RCC 7860 (cell line): ENCODE measurements at regions not wholly inside any gene's neighbourhood (a gene's known extent, or its start where the extent isn't known, plus 50 kb on each side); places are given as distances from the start of the nearest gene placed in this dataset.

Experiments used
- DNase-seq: peaks from one replicate; pipeline ENCODE4 v3.0.0-alpha.2; 2015; ENCODE audit warnings: low spot score
- FAIRE-seq: peaks from 2 replicates; lab custom pipeline; 2012; peaks lifted over from hg19 to GRCh38; lab: Jason Lieb, UNC

DNA sequence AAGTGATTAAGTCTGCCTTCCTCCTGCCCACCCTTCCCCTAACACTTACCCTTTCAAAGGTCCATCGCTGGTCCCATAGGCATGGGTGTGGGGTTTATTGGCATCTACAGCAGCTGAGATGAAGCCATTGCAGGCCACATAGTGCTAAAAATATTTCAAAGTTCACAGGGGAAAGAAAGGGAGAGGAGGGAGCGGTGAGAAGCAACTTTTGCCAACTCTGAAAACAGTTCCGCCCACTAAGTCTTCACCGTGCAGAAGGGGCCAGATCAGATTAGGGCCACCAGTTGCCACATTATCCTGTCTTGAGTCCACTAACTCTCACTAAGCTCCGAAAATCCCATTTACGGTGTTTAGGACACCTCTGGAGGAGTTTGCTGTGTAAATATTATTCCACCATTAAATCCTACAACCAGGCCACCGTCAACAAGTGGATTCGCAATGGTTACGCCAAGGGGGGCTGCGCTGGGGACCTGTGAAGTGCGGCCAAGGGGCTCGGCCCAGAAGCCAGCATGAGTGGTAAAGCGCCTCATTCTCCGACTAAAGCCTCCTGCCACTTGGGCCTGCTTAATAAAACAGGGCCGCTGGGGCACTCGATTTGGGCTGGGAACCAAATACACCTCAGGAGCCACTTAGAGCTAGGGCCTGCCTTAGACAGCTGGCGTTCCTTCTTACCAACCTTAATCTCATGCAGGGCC is 534.9 kb downstream of the MIAT start:
- no peak for FAIRE-seq
- DNase-seq: no peak

DNA sequence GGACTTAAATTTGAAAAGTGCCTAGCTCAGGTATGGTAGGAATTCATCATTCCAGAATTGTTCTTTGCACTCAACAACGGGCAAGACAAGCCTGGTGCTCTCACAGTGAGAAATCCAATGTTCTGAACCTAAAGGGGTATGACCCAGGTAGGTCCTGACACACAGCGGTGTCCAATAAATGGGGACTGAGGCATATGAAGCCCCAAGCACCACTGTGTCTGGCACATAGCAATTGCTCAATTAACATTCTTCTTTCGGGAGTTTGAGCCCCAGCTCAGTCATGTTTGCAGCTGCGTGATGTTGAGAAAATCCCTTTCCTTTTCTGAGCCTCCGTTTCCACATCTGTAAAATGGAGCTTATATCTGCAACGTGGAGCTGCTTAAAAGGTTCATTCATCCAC is 535.8 kb downstream of the MIAT start:
- DNase-seq: no peak
- no peak for FAIRE-seq

DNA sequence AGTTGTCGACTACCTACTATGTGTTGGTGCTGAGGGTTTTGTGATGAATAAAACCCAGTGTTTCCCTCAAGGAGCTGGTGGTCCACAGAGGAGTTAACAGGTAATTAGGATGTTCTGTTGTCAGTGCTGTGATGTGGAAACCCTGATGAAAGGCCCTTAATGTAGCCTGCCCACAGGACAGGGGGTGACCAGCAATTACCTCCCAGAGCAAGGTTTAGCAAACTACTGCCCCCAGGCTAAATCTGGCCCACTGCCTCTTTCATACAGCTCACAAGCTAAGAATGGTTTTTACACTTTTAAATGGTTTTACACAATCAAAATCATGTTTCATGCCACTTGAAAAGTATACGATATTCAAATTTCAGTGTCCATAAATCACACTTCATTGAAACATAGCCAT is 536.2 kb downstream of the MIAT start:
- no peak for FAIRE-seq
- DNase-seq: no peak

DNA sequence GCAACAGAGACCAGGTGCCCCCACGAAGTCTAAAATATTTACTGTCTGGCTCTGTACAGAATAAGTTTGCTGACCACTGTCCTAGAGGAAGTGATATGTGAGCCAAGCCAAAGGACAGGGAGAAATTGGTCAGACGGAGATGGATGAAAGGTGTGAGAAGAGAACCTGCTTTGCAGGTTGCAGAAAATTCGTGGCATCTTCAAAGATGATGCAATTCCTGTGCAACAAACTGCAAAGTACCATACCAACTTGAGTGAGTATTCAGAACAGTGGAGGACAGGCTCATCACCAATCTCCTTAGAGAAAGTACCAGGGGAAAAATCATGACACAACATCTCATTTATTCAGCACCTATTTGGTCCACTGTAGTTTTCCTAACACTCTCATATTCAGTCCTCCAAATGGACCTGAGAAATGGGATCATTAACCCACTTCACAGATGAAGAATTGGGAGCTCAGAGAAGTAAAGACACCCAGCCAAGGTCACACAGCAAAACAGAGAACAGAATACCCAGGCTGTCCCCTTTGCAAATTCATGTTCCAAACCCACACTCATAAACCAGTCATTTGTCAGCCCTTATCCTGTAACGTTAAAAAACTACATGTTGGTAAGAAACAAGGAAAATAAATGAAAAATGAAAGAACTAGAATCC is 536.8 kb downstream of the MIAT start:
- FAIRE-seq (no peak), DNase-seq (no peak)

DNA sequence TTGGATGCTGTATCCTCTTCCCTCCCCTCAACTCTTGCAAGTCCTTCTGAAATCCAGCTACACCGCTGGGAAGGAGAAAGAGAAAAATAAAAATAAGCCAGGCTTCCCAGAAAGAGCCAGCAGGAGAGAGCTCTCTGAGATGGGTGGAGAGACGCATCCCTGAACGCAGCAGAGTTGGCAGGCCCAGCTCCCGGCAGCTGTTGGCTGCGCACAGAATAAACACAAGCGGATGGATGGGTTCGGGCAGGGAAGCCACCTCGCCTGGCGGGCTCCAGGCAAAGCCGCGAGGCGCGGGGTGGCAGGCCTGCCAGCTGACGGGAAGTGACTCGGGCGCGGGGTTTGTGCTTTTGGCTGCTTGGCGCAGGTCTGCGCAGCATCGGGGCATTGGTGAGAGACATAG is 537.7 kb downstream of the MIAT start:
- no peak for FAIRE-seq
- no peak for DNase-seq

DNA sequence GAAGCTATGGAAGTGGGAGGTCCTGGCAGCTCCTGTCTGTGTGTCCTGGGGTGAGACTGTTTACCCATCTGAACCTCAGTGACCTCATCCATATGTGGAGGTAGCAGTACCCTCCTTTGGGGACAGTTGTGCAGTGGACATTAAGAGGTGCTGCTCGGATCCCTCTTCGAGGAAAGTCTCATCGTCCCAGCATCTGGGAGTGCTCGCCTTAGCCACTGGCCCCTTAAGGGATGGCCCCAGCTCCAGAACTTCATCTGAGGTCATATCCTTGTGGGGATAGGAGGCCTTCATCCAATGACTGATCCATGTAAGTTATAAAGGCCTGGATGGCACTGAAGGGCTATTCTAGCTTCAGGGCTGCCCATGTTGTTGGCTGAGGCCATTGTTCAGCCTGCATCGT is 538.1 kb downstream of the MIAT start:
- FAIRE-seq (no peak), DNase-seq (no peak)

DNA sequence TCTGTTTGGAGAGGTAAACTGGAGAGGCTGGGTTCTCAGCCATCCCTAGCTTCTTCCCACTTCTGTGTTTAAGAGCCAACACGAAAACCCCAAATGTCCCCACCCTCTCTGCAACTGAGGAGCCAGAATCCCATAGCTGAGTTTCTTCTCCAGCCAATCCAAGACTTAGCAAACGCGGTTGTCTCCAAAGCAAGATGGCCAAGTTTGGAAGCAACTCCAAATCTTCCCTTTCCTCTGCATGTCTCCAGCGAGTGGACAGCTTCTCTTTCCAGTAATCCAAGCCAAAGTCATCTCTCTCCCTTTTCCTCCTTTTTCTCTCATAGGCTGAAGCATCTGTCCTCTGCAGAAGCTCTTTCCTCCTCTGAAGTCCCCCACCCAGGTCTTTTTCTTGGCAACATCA is 539.2 kb downstream of the MIAT start:
- DNase-seq: no peak
- FAIRE-seq: no peak

DNA sequence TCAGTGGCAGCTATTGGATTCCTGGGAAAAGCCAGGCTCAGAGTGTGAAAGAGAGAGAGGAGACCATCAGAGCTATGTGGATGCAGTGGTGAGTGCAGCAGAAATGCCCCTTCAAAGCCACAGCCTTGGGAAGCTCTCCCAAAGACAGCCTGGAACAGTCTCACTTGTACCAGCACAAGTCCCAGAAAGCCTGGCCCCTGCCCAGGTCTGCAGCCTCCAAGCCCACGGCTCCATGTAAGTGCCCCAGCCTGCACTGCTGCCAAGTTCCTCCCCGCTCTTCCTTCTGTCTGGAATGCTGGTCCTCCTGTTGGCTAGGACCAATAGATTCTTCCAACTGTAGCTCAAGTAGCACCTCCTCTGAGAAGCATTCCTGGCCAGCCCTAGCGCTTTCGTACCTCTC is 539.7 kb downstream of the MIAT start:
- FAIRE-seq (no peak), DNase-seq (no peak)

DNA sequence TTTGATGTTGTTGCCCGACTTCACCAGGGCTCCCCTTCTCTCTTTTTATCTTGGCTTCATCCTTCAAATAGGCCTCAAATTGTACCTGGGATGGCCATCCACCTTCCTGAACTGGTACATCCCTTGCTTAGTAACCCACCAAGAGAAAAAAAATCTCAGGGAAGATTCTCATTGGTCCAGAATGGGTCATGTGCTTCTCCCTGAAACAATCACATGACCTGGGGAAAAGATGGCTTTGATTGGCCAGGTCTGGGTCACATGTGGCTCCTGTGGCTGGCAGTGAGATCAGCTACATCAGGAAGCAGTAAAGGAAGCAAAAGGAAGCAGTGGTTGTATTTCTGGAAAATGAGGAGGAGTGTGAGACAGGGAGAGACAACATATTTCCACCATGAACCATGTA is 540.2 kb downstream of the MIAT start:
- FAIRE-seq (no peak), DNase-seq (no peak)

DNA sequence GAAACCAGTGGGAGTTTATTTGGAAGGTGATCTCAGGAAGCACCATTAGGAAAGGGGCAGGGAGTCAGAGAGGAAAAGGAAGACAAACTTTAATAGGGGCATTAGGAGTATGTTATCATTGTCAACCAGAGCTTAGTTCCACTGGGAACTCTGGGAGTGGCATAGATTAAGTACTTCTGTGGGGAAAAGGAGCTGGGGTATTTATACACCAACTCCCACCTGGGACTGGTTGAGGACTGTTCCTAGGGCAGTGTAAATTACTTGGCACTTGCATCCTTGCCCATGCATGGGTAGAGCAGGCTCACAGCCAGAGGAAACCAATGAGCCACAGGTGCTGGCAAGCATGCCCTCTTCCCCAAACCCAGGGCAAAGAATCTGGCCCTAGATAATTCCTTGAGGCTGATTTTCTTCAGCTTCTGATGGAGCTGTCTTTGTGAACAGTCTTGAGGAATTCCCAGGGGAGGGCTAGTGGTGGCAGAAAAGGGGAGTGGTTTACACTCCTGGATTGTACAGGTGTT is 541.2 kb downstream of the MIAT start:
- FAIRE-seq: no peak

DNA sequence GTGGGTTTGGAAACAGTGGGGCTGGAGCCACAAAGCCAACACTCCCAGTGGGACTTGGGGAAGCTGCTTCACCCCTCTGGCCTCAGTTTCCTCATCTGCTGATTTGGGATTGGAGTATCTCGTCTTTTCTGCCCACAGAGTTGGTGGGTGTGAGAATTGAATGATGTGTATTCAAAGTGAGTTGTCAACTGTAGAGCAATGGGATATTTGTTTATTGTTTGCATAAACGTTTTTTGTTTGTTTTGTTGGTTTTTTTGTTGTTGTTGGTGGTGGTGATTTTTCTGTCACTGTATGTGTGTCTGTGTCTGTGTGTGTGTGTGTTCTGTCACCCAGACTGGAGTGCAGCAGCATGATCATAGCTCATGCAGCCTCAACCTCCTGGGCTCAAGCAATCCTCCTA is 542.0 kb downstream of the MIAT start:
- no peak for DNase-seq
- FAIRE-seq: no peak

More for the DNA sequence above, 541.2 kb downstream of the MIAT start:
- no peak for DNase-seq

DNA sequence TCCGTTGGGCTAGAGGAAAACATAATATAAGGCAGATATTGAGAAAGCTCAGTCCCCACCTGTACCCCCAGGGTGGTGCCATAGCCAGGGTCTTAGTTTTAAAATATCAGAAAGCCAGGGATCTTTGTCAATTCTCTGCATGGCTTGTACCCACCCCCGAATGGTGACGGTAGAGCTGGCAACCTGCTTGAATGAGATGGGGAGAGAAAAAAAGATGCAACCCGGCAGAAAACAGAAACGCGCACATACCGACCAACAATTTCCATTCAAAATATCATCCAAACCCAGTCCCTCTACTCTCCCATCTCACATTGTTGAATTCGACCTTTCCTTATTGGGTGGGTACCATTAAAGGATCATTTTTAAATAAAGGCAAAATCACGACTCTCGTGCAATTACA is 543.9 kb downstream of the MIAT start:
- DNase-seq (no peak), FAIRE-seq (no peak)

DNA sequence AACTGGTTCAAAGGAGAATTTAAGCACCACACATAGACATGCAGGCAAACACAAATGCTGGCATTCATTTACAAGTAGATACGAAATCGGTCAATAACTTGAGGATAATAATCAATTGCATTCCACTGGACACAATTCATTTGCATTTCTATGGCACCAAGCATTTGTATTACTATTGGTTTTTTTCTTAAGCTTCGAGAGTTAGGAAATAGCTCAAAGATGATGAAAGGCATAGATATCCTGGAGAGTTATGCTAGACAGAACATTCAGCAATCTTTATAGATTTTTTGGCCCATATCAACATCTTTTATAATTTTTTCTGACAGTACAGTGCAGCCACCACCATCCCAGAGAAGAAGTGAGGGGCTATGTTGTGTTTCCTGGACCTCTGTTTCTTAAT is 544.4 kb downstream of the MIAT start:
- no peak for DNase-seq
- FAIRE-seq: no peak

DNA sequence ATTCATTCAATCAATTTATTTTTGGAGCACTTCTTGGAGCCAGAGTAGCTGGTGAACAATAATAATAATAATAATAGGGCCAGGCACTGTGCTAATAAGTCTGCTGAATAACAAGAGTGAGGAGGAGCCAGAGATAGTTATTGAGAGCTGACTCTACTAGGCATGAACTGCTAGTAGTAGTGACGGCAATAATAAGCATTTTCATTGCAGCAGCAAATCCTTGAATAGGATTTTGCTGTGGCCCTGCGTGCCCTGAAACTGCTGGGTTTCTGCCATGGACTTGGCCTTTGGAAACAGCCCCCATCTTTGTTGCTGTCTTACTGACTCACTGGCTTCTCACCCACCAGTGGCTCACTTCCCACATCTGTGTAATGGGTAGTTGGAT is 545.9 kb downstream of the MIAT start:
- FAIRE-seq: no peak
- no peak for DNase-seq

DNA sequence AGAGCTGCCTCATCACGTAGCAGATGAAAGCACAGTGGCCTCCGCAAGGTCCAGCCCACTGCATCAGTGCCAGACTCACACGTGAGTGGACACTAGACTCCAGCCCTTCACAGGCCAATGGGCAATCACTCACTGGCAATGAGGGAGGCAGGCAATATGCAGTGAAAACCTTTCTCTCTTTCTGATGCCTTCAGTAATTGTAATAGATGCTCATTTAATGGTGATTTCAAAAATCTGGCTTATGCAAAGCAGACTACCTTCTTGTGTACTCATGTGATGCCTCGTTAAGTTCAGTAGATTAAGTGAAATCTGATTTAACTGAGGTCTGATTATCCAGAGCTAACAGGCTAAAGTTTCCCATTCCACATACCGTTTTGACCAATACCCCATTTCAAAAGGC is 546.9 kb downstream of the MIAT start:
- no peak for FAIRE-seq
- DNase-seq: no peak

DNA sequence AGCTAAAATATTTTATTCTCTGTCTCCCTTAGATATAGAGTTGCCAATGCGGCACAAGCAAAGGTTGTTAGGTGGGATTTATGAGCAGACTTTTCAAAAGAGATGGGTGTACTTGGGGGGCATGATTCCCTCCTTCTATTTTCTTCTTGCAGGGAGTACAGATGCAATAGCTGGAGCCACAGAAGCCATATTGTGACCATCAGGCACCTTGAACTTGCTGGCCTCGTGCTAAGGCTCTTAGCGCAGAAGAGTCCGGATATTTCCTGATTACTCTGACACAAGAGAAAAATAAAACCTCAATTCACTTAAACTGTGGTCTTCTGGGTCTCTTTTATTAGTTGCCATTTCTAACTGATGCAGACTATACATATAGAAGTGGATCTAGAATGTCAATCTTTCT is 547.4 kb downstream of the MIAT start:
- DNase-seq (no peak), FAIRE-seq (no peak)

DNA sequence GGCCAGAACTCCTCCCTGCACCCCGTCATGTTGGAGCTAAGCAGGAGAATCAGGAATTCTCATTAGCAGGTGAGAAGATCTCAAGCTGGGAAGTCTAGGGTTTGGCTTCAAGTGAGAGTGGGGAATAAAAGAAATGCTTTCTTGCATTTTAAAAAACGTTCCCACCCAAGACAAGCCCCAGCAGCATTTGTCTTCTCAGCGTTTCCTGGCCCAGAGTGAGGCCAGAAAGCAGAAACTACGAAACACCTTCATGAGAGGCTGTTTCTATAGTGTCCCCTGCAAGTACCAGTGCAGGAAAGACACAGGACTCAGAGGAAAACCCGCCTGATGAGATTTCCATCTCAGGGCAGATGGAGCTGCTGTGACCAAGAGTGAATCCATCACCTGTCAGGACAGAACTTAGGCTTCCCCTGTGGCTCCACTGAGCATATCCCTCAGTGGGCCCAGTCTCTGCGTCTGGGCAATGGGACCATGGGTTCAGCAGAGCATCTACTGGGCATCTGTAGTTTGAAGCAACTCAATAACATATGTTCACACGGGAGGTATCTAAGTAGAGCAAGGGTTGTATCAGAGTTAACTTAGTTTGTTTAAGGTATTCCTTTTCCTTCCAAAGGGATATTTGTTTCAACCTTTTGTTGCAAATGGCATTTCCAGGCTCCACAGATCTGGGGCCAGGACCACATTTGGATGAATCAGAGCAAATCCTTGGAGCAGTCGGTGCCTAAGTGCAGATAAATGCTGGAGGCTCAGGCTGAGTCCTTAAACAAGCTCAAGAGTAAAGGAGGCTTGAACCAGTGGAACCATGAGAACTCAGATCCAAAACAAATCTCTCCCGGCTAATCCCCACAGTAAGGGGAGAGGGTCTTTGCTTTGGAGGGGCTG is 548.3 kb downstream of the MIAT start:
- no peak for FAIRE-seq
- DNase-seq: no peak

DNA sequence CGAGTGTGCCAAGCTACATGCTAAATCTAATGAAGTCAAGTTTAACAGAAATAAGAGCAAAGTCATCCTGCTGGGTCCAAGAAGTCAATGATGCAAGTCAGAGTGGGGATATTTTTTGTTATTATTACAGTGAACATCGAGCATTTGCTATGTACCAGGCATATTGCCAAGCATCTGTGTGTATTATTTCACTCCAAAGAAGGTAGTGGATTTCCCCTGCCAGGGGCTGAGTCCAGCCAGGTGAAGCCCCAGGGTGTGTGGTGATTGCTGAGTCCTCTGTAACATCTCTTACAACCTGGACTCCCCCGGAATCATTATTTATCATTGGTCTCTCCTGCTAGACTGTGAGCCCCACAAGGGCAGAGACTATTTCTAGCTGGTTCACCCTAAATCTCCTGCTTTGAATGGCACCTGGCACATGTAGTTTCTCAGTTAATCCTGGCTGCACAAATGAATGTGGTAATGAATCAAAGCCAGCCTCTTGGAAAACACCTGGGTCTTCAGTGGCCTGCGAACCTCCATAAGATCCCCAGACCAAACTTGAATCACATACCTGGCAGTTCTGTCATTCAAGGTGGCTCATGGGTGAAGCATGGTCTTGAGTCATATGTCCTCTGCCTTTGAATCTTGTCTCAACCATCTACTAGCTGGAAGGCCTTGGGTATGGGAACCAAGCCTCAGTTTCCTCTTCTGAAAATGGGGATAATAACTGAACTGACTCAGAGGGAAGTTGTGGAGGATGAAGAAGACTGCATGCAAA is 549.2 kb downstream of the MIAT start:
- DNase-seq: peak; percentile 30
- FAIRE-seq: no peak

DNA sequence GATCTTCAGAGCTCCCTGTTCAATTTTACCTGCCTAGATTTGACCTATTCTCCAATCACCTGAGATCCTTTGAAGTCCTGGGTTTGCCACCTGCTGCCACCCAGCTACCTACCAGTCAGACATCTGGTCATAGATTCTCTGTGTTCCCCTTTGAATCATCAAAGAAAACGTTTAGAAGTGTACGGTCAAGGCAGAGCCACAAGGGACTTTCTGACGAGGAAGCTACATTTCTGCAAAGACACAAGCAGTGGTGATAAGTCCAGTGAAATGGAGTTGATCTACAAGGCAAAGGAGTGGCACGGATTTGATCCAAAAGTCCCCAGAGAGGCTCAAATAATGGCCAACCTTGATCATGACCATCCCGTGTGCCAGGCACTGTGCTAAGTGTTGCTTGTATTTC is 549.9 kb downstream of the MIAT start:
- no peak for FAIRE-seq

DNA sequence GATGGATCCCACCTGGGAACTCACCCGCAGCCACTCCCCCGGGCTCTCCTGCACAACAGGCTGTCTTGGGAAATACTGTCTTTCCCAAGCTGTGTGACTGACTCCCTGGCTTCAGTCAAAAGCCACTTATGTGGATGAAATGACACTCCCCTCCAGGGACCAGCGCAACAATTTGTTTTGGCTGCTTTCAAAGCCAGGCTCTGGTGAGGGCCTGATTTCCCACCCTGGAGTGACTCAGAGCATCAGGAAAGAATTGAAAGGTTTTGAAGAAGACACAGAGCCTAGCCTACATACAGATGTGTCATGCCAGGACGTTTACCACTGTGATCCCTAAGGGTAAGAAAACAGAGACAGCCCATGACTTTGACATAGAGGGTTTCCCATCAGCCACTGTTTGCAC is 550.5 kb downstream of the MIAT start:
- DNase-seq (peak; percentile 64), FAIRE-seq (no peak)

More for the DNA sequence above, 549.9 kb downstream of the MIAT start:
- no peak for DNase-seq
